GM23248 (cell line): ENCODE measurements at regions not wholly inside any gene's neighbourhood (a gene's known extent, or its start where the extent isn't known, plus 50 kb on each side); places are given as distances from the start of the nearest gene placed in this dataset.

ENCODE experiments used
- DNase-seq: peaks from one replicate; pipeline ENCODE4 v3.0.0-alpha.2; 2015
- H2AFZ ChIP-seq: fragments of 200-600 bp; sonication (generic); 2 replicates; pipeline ENCODE4 v1.6.1; 2016; ENCODE audit warnings: antibody characterized with exemption
- H3F3A ChIP-seq: fragments of 200-600 bp; sonication (generic); 2 replicates; pipeline ENCODE4 v1.6.1; 2016; ENCODE audit warnings: mild to moderate bottlenecking, antibody characterized with exemption, mixed run types; ENCODE audit not compliant: insufficient read depth
- H3K27ac ChIP-seq: fragments of 200-600 bp; sonication (generic); 2 replicates; pipeline ENCODE4 v1.5.1; 2016; ENCODE audit warnings: mild to moderate bottlenecking
- H3K27me3 ChIP-seq: fragments of 200-600 bp; sonication (generic); replicated peaks from 2 replicates; pipeline ENCODE4 v1.6.1; 2016; ENCODE audit warnings: mild to moderate bottlenecking; ENCODE audit not compliant: insufficient read depth
- H3K36me3 ChIP-seq: fragments of 200-600 bp; sonication (generic); 2 replicates; pipeline ENCODE4 v1.6.1; 2016; ENCODE audit warnings: low read depth, mild to moderate bottlenecking
- H3K4me1 ChIP-seq: fragments of 200-600 bp; sonication (generic); 2 replicates; pipeline ENCODE4 v1.6.1; 2016; ENCODE audit warnings: mild to moderate bottlenecking; ENCODE audit not compliant: insufficient read depth
- H3K4me2 ChIP-seq: fragments of 200-600 bp; sonication (generic); one replicate; pipeline ENCODE4 v1.6.1; 2016; ENCODE audit warnings: mild to moderate bottlenecking; ENCODE audit not compliant: unreplicated experiment
- H3K4me3 ChIP-seq: fragments of 200-600 bp; sonication (generic); 2 replicates; pipeline ENCODE4 v1.5.1; 2016; ENCODE audit warnings: mild to moderate bottlenecking
- H3K79me2 ChIP-seq: fragments of 200-600 bp; sonication (generic); 2 replicates; pipeline ENCODE4 v1.6.1; 2016; ENCODE audit warnings: mild to moderate bottlenecking; ENCODE audit not compliant: insufficient read depth
- H3K9ac ChIP-seq: fragments of 200-600 bp; sonication (generic); 2 replicates; pipeline ENCODE4 v1.6.1; 2016; ENCODE audit warnings: mild to moderate bottlenecking
- H3K9me2 ChIP-seq: fragments of 200-600 bp; sonication (generic); 2 replicates; pipeline ENCODE4 v1.6.1; 2016; ENCODE audit warnings: mixed run types, mild to moderate bottlenecking, moderate library complexity; ENCODE audit not compliant: insufficient read depth
- H3K9me3 ChIP-seq: fragments of 200-600 bp; sonication (generic); one replicate; pipeline ENCODE4 v1.6.1; 2017; ENCODE audit warnings: low read depth
- H4K20me1 ChIP-seq: fragments of 200-600 bp; sonication (generic); 2 replicates; pipeline ENCODE4 v1.6.0; 2016; ENCODE audit not compliant: insufficient read depth
- EZH2 ChIP-seq: fragments of 200-600 bp; sonication (generic); IDR thresholded peaks from 2 replicates; pipeline ENCODE4 v1.6.1; 2018; ENCODE audit warnings: antibody characterized with exemption, mild to moderate bottlenecking; ENCODE audit not compliant: insufficient read depth, poor library complexity, severe bottlenecking
- EZH2phosphoT487 ChIP-seq: fragments of 200-600 bp; sonication (generic); IDR thresholded peaks from 2 replicates; pipeline ENCODE4 v1.6.1; 2018; ENCODE audit warnings: antibody characterized with exemption, moderate library complexity, mild to moderate bottlenecking, low read depth; ENCODE audit not compliant: insufficient read depth
- WGBS, 2 experiments: methylation state at CpG; one replicate each; pipeline ENCODE4 v1.1.6; 2015 to 2017; ENCODE audit warnings: low lambda C conversion rate in 2 of 2, low coverage in 1 of 2; ENCODE audit errors: missing lambda C conversion rate in 2 of 2; 5-methylcytosine and 5-hydroxymethylcytosine counted together
- in situ Hi-C: fragments of 300-500 bp; cut with MboI; formaldehyde crosslinking; loops from 2 replicates; pipeline ENCODE4 v1.15.0; 2020

GRCh38 chr5:28284788-28285187 is 1246.4 kb upstream of the CDH9 start:
- Histone ChIP-seq H3K9ac (no peak overlapping the region), H4K20me1 (no peaks in the 10 kb centered on the region), H3K4me1 (no peaks in the 10 kb centered on the region), H3K27ac (no peak overlapping the region), H3K36me3 (no peaks in the 10 kb centered on the region), H2AFZ (no peak overlapping the region), H3K27me3 (no peaks in the 10 kb centered on the region), H3F3A (no peaks in the 10 kb centered on the region), H3K9me2 (no peaks in the 10 kb centered on the region), H3K4me3 (no peak overlapping the region), H3K4me2 (no peak overlapping the region), H3K79me2 (no peaks in the 10 kb centered on the region), H3K9me3 (no peaks in the 10 kb centered on the region)
- no peak for DNase-seq
- in situ Hi-C loops: no loop called here
- WGBS, 2 experiments: 19% methylated on average over 2 of the region's 2 CpGs
- TF ChIP-seq EZH2phosphoT487 (no peak), EZH2 (no peak)

GRCh38 chr5:28281351-28281750 is 1243.0 kb upstream of the CDH9 start:
- Histone ChIP-seq H4K20me1 (no peaks in the 10 kb centered on the region), H3K79me2 (no peaks in the 10 kb centered on the region), H2AFZ (no peak overlapping the region), H3K36me3 (no peaks in the 10 kb centered on the region), H3K27me3 (no peaks in the 10 kb centered on the region), H3K4me1 (no peaks in the 10 kb centered on the region), H3K27ac (no peak overlapping the region), H3K4me2 (no peak overlapping the region), H3F3A (no peaks in the 10 kb centered on the region), H3K4me3 (no peak overlapping the region), H3K9me3 (no peaks in the 10 kb centered on the region), H3K9ac (no peak overlapping the region), H3K9me2 (no peaks in the 10 kb centered on the region)
- 5 to 11% methylated on average over 3 of the region's 3 CpGs for WGBS, 2 experiments
- in situ Hi-C loops: no loop called here
- no peak for TF ChIP-seq EZH2phosphoT487
- TF ChIP-seq EZH2: no peak
- DNase-seq: no peak

GRCh38 chr5:28275931-28276330 is 1237.5 kb upstream of the CDH9 start:
- Histone ChIP-seq H3K79me2 (no peaks in the 10 kb centered on the region), H3K27me3 (no peaks in the 10 kb centered on the region)
- in situ Hi-C loops: no loop called here

GRCh38 chr5:28269978-28270377 is 1231.6 kb upstream of the CDH9 start:
- no peak overlapping the region for H3K4me2 ChIP-seq
- H3K27me3 ChIP-seq: no peaks in the 10 kb centered on the region
- H3K9me2 ChIP-seq: no peaks in the 10 kb centered on the region
- H3K4me1 ChIP-seq: no peaks in the 10 kb centered on the region
- H3K9me3 ChIP-seq: peaks cover 6% of the 10 kb centered on the region
- no peak for DNase-seq
- H3K27ac ChIP-seq: no peak overlapping the region
- TF ChIP-seq EZH2phosphoT487 (no peak), EZH2 (no peak)
- 18 to 20% methylated on average over 5 of the region's 5 CpGs for WGBS, 2 experiments
- H3K4me3 ChIP-seq: no peak overlapping the region
- no peak overlapping the region for H2AFZ ChIP-seq
- in situ Hi-C loops: no loop called here
- no peaks in the 10 kb centered on the region for H3K79me2 ChIP-seq
- no peaks in the 10 kb centered on the region for H4K20me1 ChIP-seq
- no peaks in the 10 kb centered on the region for H3K36me3 ChIP-seq
- H3F3A ChIP-seq: no peaks in the 10 kb centered on the region
- H3K9ac ChIP-seq: no peak overlapping the region

More at GRCh38 chr5:28275931-28276330, 1237.5 kb upstream of the CDH9 start:
- Histone ChIP-seq H4K20me1 (no peaks in the 10 kb centered on the region), H3K36me3 (no peaks in the 10 kb centered on the region), H3K4me3 (no peak overlapping the region), H3K9me3 (no peaks in the 10 kb centered on the region), H3K4me1 (no peaks in the 10 kb centered on the region), H3F3A (no peaks in the 10 kb centered on the region), H3K27ac (no peak overlapping the region), H2AFZ (no peak overlapping the region), H3K4me2 (no peak overlapping the region), H3K9me2 (no peaks in the 10 kb centered on the region), H3K9ac (no peak overlapping the region)
- TF ChIP-seq EZH2phosphoT487 (no peak), EZH2 (no peak)
- no peak for DNase-seq
- 12 to 14% methylated on average over 4 of the region's 4 CpGs for WGBS, 2 experiments

GRCh38 chr5:28265877-28266276 is 1227.5 kb upstream of the CDH9 start:
- H3K9me3 ChIP-seq: peaks cover 7% of the 10 kb centered on the region
- in situ Hi-C loops: no loop called here
- H3K4me1 ChIP-seq: no peaks in the 10 kb centered on the region
- no peak for DNase-seq
- H3K4me3 ChIP-seq: no peak overlapping the region
- H3K36me3 ChIP-seq: no peaks in the 10 kb centered on the region
- no peaks in the 10 kb centered on the region for H3F3A ChIP-seq
- H3K79me2 ChIP-seq: no peaks in the 10 kb centered on the region
- H2AFZ ChIP-seq: no peak overlapping the region
- H3K9me2 ChIP-seq: no peaks in the 10 kb centered on the region
- WGBS, 2 experiments: 10 to 24% methylated on average over 2 of the region's 2 CpGs
- H3K27ac ChIP-seq: no peak overlapping the region
- TF ChIP-seq EZH2phosphoT487: no peak
- TF ChIP-seq EZH2: no peak
- no peak overlapping the region for H3K9ac ChIP-seq
- H3K27me3 ChIP-seq: no peaks in the 10 kb centered on the region
- H3K4me2 ChIP-seq: no peak overlapping the region
- H4K20me1 ChIP-seq: no peaks in the 10 kb centered on the region
